Activated T-cell treated with anti-CD3 and anti-CD28 coated beads for 24 hours (primary cell): ENCODE measurements at regions not wholly inside any gene's neighbourhood (a gene's known extent, or its start where the extent isn't known, plus 50 kb on each side); places are given as distances from the start of the nearest gene placed in this dataset.

Source experiments
- DNase-seq: peaks from one replicate; pipeline ENCODE4 v3.0.0-alpha.2; 2020; ENCODE audit warnings: low read depth

DNA sequence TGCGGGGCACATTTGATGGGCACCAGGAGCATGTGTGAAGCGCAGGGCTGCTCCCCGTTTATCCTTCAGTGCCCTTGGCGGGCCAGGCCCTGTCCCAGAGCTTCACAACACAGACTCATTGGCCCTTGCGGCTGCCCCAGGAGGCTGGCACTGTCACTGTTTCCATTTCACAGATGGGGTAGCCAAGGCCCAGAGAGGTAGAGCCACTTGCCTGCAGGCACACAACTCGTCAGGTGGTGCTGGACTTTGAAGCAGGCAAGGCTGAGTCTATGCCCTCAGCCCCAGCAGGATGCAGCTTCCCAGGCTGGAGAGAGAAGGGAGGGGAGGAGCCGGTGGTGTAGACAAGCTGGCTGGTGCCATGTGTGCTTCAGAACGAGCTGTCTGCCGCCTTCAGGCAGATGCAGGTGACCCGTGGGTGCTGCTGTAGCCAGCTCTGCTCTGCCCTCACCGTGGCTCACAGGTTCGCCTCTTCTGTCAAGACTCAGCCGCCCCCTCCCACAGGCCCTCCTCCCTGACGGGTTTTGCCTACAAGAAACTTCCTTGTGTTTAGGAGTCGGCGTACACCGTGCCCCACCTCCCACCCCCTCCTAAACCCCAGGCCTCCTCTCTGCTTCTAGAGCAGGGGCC is 232.3 kb upstream of the CIBAR2 start:
- no peak for DNase-seq

DNA sequence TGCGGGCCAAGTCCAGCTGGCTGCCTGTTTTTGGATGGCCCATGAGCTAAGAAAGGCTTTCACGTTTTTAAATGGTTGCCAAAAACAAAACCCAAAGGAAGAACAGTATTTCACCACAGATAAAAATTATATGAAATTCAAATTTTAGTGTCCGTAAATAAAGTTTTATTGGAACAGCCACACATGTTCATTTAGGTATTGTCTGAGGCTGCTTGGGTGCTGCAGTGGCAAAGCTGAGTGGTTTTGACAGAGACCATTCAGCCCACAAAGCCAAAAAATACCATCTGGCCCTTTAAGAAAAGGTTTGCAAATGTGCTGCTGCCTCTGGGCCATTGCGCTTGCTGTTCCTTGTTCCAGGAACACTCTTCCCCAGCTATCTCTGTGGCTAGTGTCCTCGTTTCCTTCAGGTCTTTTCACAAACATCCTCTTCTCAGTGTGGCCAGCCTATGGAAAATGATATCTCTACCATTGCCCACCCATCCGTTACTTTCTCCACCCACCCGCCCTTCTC is 232.9 kb upstream of the CIBAR2 start:
- DNase-seq = no peak

DNA sequence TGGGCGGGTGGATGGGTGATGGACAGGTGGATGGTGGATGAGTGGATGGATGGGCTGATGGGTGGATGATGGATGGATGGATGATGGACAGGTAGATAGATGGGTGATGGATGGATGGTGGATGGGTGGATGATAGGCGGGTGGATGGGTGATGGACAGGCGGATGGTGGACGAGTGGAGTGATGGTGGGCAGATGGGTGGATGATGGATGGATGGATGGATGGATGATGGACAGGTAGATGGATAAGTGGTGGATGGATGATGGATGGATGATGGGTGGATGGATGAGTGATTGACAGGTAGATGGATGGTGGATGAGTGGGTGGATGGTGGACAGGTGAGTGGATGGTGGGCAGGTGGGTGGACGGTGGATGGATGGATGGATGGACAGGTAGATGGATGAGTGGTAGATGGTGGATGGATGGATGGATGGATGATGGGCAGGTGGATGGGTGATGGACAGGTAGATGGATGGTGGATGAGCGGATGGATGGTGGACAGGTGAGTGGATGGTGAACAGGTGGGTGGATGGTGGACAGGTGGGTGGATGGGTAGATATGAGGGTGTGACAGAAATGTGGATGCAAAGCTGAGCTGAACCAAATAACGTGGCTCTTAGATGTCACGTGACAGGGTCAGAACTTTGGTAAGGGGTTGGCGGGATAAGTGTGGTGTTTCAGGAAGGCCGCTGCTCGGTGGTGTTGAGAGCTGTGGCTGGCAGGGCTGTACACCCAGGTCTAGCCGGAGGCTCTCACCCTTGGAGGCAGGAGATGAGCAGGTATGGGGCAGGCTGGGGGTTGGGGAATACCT is 234.3 kb upstream of the CIBAR2 start:
- DNase-seq = no peak

GRCh38 chr16:85347213-85347591 is 234.9 kb upstream of the CIBAR2 start:
- no peak for DNase-seq

- no peak for DNase-seq
These were observed 236.0 kb upstream of the CIBAR2 start for GRCh38 chr16:85348065-85348840.

GRCh38 chr16:85348911-85349334 is 236.7 kb upstream of the CIBAR2 start:
- DNase-seq = no peak

DNA sequence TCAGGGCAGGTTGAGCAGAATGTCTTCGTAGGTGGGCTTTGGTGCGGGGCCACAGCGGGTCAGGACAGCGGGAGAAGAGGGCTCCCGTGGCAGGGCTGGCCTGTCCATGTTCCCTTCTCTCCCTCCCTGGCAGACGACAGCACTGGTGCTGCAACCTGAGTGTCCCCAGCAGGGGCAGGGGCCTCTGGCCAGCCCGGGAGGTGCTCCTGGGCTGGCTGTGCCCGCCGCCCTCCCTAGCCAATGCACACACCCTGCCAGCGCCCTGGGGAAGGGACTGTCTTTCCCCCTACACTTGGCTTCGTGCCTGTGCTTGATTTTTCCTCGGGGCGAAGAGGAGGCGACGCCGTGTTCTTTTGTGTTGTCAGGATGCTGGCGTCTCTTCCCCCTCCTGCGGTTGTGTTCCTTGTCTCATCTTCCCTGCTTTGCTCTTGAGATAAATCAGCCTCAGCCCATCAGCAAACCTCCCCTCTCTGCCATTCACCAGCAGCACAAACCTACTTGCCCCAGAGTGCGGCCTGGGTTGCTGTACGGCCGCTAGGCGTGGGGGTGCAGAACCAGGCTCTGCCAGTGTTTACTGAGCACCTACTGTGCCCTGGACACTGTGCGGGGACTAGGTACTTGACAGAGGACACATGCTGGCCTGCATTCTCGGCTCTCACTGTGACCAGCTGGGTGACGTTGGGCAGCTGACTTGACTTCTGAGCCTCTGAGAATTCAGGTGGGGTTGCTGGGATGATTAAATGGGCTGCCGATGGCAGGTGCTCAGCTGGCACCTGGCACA is 237.3 kb upstream of the CIBAR2 start:
- no peak for DNase-seq

DNA sequence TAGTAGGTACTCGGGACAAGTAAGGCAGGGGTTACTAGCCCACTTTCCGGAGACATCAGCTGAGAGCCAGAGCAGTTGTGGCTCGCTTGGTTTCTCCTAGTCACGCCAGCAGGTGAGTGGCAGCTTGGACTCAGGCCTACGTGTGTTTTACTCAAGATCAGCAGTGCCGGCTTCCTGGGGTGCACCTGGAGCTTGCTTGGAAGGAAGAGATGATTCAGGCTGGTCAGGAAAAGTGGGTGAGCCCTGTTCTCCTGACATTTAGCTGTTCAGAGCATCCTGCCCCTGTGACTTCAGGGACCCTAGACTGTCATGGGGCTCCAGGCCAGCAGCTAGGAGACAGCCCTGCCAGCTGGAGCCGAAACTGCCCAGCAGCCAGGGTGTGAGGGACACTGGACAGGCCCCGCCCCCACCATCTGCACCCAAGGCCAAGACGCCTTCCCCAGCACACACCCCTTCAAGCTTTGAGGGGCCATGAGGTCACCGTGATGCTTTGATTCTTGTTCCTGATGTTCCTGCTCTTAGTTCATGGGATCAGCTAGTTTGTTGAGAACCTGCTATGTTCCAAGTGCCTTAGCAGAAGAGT is 238.0 kb upstream of the CIBAR2 start:
- no peak for DNase-seq

- DNase-seq = no peak
These were observed 238.7 kb upstream of the CIBAR2 start for GRCh38 chr16:85350973-85351372.

DNA sequence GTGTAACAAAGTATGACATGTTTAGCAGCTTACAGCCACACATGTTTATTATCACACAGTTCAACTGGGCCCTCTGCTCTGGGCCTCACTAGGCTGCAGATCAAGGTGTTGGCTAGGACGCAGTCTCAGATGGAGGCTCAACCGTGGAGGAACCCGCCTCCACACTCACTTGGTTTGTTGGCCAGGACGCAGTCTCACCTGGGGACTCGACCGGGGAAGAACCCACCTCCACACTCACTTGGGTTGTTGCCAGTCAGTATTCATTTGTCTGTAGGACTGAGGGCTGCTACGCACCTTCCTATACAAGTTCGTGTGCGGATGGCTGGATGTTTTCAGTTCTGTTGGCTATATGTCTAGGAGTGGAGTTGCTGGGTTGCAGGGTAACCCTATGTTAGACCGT is 240.7 kb upstream of the CIBAR2 start:
- DNase-seq = no peak

- DNase-seq = no peak
These were observed 241.8 kb upstream of the CIBAR2 start for GRCh38 chr16:85353839-85354685.

DNA sequence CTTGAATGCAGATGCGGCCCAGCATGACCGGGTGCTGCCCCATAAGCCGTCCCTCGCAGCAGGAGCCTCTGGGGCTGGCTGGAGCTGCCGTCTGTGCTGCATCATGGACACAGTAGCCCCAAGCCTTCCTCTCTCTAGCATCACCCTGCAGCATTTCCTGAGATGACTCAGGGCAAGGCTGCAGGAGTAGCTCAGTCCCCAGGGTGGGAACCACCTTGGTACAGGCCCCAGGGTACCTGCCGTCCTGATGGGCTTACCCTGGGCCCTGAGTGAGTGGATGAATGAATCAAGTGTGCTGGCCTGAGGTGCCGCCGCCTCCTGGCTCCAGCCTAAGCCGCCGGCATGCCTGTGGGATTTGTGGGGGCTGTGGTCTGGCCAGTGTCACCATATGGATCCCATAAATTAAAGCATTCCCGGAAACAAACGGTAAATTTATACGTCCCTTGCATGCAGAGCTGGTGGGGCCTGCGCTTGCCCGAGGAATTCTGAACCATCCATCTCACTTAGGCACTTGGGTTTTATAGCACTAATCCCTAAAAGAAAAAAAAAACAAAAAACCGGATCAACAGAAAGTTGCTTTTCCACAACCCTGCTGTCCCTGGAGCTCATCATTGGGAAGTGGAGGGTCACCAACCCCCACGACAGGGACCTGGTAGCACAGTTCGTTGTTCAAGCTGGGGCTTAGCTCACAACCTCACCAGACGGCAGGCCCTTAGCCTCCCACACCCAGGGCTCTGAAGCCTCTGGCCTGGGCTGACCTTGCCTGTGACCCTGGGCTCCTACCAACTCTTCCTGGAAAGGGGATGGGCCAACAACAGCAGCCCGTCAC is 242.6 kb upstream of the CIBAR2 start:
- DNase-seq = no peak

DNA sequence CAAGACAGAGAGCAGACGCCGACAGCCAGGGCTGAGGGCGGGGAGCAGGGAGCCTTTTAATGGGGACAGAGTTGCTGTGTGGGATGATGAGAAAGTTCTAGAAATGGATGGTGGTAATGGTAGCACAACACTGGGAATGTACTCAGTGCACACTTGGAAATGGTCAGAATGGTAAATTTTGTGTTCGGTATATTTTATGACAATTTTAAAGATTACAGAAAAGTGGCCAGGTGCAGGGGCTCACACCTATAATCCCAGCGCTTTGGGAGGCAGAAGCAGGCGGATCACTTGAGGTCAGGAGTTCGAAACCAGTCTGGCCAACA is 243.2 kb upstream of the CIBAR2 start:
- DNase-seq = no peak

- DNase-seq = no peak
These were observed 243.9 kb upstream of the CIBAR2 start for GRCh38 chr16:85356157-85356556.

- no peak for DNase-seq
These were observed 245.1 kb upstream of the CIBAR2 start for GRCh38 chr16:85357323-85357722.

DNA sequence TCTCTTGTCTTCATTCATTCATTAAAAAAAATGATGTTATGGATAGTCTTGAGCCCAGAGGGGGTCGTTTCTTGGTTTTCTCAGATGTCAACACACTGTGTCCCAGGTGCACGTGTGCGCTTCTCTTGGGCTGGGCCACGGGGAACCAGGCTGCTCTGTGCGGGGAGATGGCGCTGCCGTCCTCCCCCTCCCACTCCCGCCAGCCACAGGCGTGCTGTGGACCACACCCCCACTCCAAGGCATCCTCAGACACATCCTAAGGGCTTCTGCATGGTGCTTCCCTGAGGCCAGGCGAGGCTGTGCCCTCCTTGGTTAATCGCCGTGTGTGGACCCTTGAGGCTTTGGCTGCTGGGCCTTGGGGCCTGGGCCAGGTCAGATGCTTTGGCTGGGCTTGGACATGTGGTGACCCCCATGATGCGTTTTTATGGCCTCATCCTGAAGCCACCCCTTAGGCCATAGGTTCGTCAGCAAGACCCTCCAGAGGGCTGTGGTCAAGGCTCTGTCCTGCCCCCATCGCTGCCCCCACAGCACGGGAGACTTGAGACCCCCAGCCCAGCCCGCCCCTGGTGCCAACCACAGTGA is 245.7 kb upstream of the CIBAR2 start:
- DNase-seq = no peak

DNA sequence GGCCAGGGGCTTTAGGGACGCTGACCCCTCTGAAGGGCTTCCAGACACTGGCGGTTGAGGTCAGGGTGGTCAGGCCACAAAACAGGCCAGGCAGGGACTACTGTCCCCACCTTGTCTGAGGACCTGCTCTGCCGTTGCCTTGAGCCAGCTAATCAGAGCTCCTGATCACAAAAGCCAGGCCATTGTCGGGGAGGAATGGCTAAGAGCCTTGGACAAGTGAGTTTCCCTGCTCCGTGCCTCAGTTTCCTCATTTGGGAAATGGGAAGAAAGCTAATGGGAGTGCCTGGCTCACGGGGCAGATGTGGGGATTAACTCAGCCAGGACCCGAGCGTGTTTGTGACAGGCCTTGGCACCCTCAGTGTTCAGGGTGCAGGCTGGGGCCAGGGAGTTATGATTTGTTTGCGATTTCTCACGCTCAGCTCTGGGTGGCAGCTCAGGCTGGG is 246.5 kb upstream of the CIBAR2 start:
- no peak for DNase-seq

DNA sequence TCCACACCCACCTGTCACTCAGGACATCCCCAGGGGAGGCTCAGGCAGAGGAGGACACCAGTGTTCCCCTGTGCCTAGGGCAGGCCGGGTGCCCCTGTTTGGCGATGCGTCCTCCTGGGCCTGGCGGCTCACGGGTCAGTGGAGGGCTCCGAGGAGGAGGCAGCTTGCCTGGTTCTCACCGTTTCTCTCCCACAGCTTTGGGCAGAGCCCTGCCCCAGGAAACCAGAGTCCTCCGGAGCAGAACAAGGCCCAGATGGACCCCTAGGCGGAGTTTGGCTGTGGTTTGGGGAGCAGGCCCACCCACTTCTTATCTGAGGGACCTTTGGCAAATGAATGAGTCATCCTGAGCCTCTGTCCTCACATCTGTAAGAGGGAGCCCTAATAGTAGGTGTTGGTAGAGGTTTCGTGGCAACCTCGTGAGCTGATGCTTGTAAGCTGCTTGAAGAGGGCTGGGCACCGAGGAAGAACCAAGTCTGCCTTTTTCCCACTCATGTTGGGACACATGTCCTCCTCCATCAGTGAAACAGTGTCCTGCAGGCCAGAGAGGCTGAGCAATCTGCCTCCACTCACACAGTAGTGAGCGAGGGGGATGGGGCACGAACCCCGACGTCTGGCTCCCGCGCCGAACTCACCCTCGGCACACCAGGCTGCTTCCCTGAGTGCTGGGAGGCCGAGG is 247.0 kb upstream of the CIBAR2 start:
- no peak for DNase-seq
